ENCODE measurements at regions not wholly inside any gene's neighbourhood (a gene's known extent, or its start where the extent isn't known, plus 50 kb on each side); places are given as distances from the start of the nearest gene placed in this dataset.

DNA sequence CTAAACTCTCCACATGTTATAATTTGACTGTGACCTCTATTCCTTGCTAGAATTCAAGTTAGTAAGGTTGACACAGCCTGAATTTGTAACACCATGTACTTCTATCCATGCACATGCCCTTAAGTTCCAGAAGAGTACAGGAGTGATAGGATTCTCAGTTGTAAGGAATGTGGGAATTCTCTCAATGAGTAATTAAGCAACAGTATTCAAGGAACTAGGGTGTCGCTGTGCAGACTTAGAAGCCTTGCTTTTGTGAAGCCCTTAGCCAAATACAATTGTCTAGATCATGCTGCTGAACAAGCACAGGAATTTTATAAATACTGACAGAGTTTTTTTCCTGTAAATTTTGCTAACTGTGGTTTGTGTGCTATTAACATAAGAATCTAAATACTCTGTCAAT lies 276.3 kb upstream of the PTBP2 start:
- WGBS (ENCODE audit: insufficient coverage, low coverage, missing lambda C conversion rate), result 0% methylated on average over 1 of the region's 1 CpG
- H2AFZ ChIP-seq (ENCODE audit: low read depth, low read length), result no peak overlapping the region
- no peak overlapping the region for H3K27ac ChIP-seq (ENCODE audit: extremely low read depth, low read depth, low read length)
- H3K4me1 ChIP-seq (replicated peaks in 1 of 2; ENCODE audit: control insufficient read depth in 2 of 2, insufficient read depth in 2 of 2, low read length in 2 of 2), result no peaks in the 10 kb centered on the region
- H4K20me1 ChIP-seq (replicated peaks; ENCODE audit: control insufficient read depth, insufficient read depth, low read length), result no peaks in the 10 kb centered on the region
- no peak for ATAC-seq
- no peaks in the 10 kb centered on the region for H3K27me3 ChIP-seq (ENCODE audit: control insufficient read depth in 2 of 2, insufficient read depth in 2 of 2, low read length in 2 of 2)
- H3K4me2 ChIP-seq (ENCODE audit: insufficient read depth, low read length), result no peak overlapping the region
- H3K9me3 ChIP-seq (replicated peaks; ENCODE audit: control insufficient read depth, insufficient read depth, low read depth, low read length), result no peaks in the 10 kb centered on the region
- no peaks in the 10 kb centered on the region for H3K36me3 ChIP-seq (ENCODE audit: control insufficient read depth, insufficient read depth, low read length)
- ChIA-PET CTCF (ENCODE audit: low intra/inter-chr PET ratio) (no interaction called here), POLR2A (no interaction called here)
- no peak for FAIRE-seq
- H3K79me2 ChIP-seq (ENCODE audit: control insufficient read depth, insufficient read depth, low read length), result no peaks in the 10 kb centered on the region
- H3K9ac ChIP-seq (ENCODE audit: insufficient read depth in 1 of 2, low read depth in 2 of 2, low read length in 2 of 2), result no peak overlapping the region
- no peaks in the 10 kb centered on the region for H3K9me1 ChIP-seq (ENCODE audit: control insufficient read depth, insufficient read depth, low read length)
- in situ Hi-C loops (cut with MboI), result no loop called here
- intact Hi-C loops (cut with micrococcal nuclease), result no loop called here
- no peak overlapping the region for H3K4me3 ChIP-seq
- DNase-seq (ENCODE audit: extremely low read depth in 1 of 4, low spot score in 3 of 4), result no peak
- no TSS peak for BruUV-seq (replicated peaks)
- TF ChIP-seq CCAR2 (IDR thresholded peaks at IDR 0.05; ENCODE audit: low read depth, low read length) (no peak), CAMTA2 (CRISPR knock-in tag; conservative IDR thresholded peaks at IDR 0.05) (no peak), SMAD3 (CRISPR knock-in tag; conservative IDR thresholded peaks at IDR 0.05) (no peak), GMEB1 (CRISPR knock-in tag; IDR thresholded peaks at IDR 0.05) (no peak), WHSC1 (IDR thresholded peaks at IDR 0.05; ENCODE audit: low read length) (no peak), SP1 (CRISPR knock-in tag; IDR thresholded peaks at IDR 0.05) (no peak), SRSF7 (optimal IDR thresholded peaks at IDR 0.05; ENCODE audit: low read depth, low read length) (no peak), ZNF780A (CRISPR knock-in tag; IDR thresholded peaks at IDR 0.05) (no peak), ZNF398 (CRISPR knock-in tag; IDR thresholded peaks at IDR 0.05) (no peak), FOXM1 (IDR thresholded peaks at IDR 0.05; ENCODE audit: low read depth) (no peak), FOXM1 (CRISPR knock-in tag; IDR thresholded peaks at IDR 0.05; ENCODE audit: low read depth) (no peak), MXD1 (CRISPR knock-in tag; IDR thresholded peaks at IDR 0.05; ENCODE audit: borderline replicate concordance, poor library complexity, severe bottlenecking) (no peak), PRMT5 (CRISPR knock-in tag; IDR thresholded peaks at IDR 0.05) (no peak)
- TF ChIP-seq, protein P1, sequence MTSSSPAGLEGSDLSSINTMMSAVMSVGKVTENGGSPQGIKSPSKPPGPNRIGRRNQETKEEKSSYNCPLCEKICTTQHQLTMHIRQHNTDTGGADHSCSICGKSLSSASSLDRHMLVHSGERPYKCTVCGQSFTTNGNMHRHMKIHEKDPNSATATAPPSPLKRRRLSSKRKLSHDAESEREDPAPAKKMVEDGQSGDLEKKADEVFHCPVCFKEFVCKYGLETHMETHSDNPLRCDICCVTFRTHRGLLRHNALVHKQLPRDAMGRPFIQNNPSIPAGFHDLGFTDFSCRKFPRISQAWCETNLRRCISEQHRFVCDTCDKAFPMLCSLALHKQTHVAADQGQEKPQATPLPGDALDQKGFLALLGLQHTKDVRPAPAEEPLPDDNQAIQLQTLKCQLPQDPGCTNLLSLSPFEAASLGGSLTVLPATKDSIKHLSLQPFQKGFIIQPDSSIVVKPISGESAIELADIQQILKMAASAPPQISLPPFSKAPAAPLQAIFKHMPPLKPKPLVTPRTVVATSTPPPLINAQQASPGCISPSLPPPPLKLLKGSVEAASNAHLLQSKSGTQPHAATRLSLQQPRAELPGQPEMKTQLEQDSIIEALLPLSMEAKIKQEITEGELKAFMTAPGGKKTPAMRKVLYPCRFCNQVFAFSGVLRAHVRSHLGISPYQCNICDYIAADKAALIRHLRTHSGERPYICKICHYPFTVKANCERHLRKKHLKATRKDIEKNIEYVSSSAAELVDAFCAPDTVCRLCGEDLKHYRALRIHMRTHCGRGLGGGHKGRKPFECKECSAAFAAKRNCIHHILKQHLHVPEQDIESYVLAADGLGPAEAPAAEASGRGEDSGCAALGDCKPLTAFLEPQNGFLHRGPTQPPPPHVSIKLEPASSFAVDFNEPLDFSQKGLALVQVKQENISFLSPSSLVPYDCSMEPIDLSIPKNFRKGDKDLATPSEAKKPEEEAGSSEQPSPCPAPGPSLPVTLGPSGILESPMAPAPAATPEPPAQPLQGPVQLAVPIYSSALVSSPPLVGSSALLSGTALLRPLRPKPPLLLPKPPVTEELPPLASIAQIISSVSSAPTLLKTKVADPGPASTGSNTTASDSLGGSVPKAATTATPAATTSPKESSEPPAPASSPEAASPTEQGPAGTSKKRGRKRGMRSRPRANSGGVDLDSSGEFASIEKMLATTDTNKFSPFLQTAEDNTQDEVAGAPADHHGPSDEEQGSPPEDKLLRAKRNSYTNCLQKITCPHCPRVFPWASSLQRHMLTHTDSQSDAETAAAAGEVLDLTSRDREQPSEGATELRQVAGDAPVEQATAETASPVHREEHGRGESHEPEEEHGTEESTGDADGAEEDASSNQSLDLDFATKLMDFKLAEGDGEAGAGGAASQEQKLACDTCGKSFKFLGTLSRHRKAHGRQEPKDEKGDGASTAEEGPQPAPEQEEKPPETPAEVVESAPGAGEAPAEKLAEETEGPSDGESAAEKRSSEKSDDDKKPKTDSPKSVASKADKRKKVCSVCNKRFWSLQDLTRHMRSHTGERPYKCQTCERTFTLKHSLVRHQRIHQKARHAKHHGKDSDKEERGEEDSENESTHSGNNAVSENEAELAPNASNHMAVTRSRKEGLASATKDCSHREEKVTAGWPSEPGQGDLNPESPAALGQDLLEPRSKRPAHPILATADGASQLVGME (CRISPR knock-in tag; IDR thresholded peaks at IDR 0.05), result no peak
